Small intestine (tissue), 7 donors: ENCODE measurements at regions not wholly inside any gene's neighbourhood (a gene's known extent, or its start where the extent isn't known, plus 50 kb on each side); places are given as distances from the start of the nearest gene placed in this dataset.

Source experiments
- DNase-seq, 2 donors: peaks; one replicate each; pipeline versions ENCODE4 v3.0.0 to v3.0.0-alpha.2; 2013
- FAIRE-seq: peaks from 2 replicates; lab custom pipeline; 2012; peaks lifted over from hg19 to GRCh38; lab: Jason Lieb, UNC
- H3K27ac ChIP-seq, 3 donors: one replicate each; pipeline ENCODE4 v1.5.1; 2013; ENCODE audit warnings: low read length in 2 of 3, mild to moderate bottlenecking in 2 of 3, control low read depth in 1 of 3, inconsistent platforms in 1 of 3, low read depth in 1 of 3, moderate library complexity in 1 of 3
- H3K27me3 ChIP-seq, 3 donors: one replicate each; pipeline ENCODE4 v1.6.1; 2013; ENCODE audit warnings: low read length in 3 of 3, inconsistent platforms in 1 of 3; ENCODE audit not compliant: control insufficient read depth in 3 of 3, insufficient read depth in 3 of 3
- H3K36me3 ChIP-seq, 3 donors: one replicate each; pipeline ENCODE4 v1.6.1; 2013; ENCODE audit warnings: low read length in 3 of 3, inconsistent platforms in 1 of 3, low read depth in 1 of 3, mild to moderate bottlenecking in 1 of 3, moderate library complexity in 1 of 3; ENCODE audit not compliant: control insufficient read depth in 3 of 3, insufficient read depth in 2 of 3
- H3K4me1 ChIP-seq, 3 donors: one replicate each; pipeline ENCODE4 v1.6.1; 2013; ENCODE audit warnings: low read length in 2 of 3, inconsistent platforms in 1 of 3, low read depth in 1 of 3, mild to moderate bottlenecking in 1 of 3, moderate library complexity in 1 of 3; ENCODE audit not compliant: control insufficient read depth in 3 of 3, insufficient read depth in 2 of 3
- H3K4me3 ChIP-seq, 3 donors: one replicate each; pipeline ENCODE4 v1.5.1; 2013; ENCODE audit warnings: low read length in 3 of 3, control low read depth in 1 of 3, inconsistent platforms in 1 of 3, low read depth in 1 of 3, mild to moderate bottlenecking in 1 of 3, moderate library complexity in 1 of 3
- H3K9me3 ChIP-seq, 2 donors: one replicate each; pipeline ENCODE4 v1.6.1; 2013; ENCODE audit warnings: low read depth in 1 of 2, low read length in 1 of 2; ENCODE audit not compliant: control insufficient read depth in 2 of 2, insufficient read depth in 1 of 2
- WGBS, 3 donors: extraction: QIAGEN DNeasy Blood & Tissue Kit; methylation state at CpG; one replicate each; pipeline ENCODE4 v1.1.7; 2013; 5-methylcytosine and 5-hydroxymethylcytosine counted together
- donor health status: healthy with polysubstance abuse.
- donor health status: control.
- donor health status: control.
- donor health status: Bipolar disorder and iron deficiency.
- donor health status: healthy.

- Histone ChIP-seq H3K9me3 (no peaks in the 10 kb centered on the region), H3K36me3 (no peaks in the 10 kb centered on the region), H3K27me3 (no peaks in the 10 kb centered on the region), H3K27ac (no peak overlapping the region), H3K4me3 (no peak overlapping the region), H3K4me1 (no peaks in the 10 kb centered on the region)
- DNase-seq (no peak), FAIRE-seq (no peak)
- WGBS, 3 donors = 86 to 87% (median 86%) methylated on average over 6 of the region's 6 CpGs
Observed at GRCh38 chr22:20652582-20652981, 121.3 kb upstream of the SERPIND1 start.

- no peaks in the 10 kb centered on the region for H3K27me3 ChIP-seq
- H3K4me1 ChIP-seq = no peaks in the 10 kb centered on the region
- DNase-seq (no peak), FAIRE-seq (no peak)
- 88 to 92% (median 89%) methylated on average over 7 of the region's 7 CpGs for WGBS, 3 donors
- H3K9me3 ChIP-seq = no peaks in the 10 kb centered on the region
- no peak overlapping the region for H3K4me3 ChIP-seq
- H3K36me3 ChIP-seq = no peaks in the 10 kb centered on the region
- H3K27ac ChIP-seq = no peak overlapping the region
Observed at GRCh38 chr22:20653012-20653794, 120.7 kb upstream of the SERPIND1 start.

DNA sequence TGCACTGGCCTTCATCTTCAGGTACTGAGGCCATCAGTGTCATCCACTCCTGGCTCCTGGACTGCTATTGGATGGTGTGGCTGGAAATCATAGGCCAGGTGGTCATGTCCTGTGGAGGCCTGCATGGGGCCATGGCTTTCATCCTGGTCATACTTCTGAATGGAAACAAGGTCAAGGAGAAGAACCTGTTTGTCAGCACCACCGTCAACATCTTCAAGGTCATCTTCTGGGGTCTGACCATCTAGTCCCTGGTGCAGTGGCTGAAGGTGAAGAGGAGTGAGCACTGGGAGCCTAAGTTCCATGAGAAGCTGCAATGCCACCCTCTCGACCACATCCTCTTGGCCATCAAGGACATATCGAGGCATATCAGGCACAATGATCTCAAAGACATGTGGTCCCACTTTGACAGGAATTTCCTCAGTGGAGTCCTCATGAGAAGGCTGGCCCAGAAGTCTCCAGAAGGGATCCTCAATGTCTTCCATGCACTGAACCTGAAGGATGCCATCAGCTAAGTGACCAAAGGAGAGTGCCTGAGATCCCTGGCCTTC is 120.0 kb upstream of the SERPIND1 start:
- DNase-seq (no peak), FAIRE-seq (no peak)
- no peaks in the 10 kb centered on the region for H3K36me3 ChIP-seq
- H3K27ac ChIP-seq = no peak overlapping the region
- no peaks in the 10 kb centered on the region for H3K9me3 ChIP-seq
- no peaks in the 10 kb centered on the region for H3K27me3 ChIP-seq
- no peaks in the 10 kb centered on the region for H3K4me1 ChIP-seq
- no peak overlapping the region for H3K4me3 ChIP-seq
- WGBS, 3 donors = 83 to 92% (median 90%) methylated on average over 3 of the region's 3 CpGs

GRCh38 chr22:20654343-20655208 is 119.3 kb upstream of the SERPIND1 start:
- no peaks in the 10 kb centered on the region for H3K9me3 ChIP-seq
- H3K4me3 ChIP-seq = no peak overlapping the region
- no peaks in the 10 kb centered on the region for H3K36me3 ChIP-seq
- H3K4me1 ChIP-seq = no peaks in the 10 kb centered on the region
- FAIRE-seq (no peak), DNase-seq (no peak)
- no peaks in the 10 kb centered on the region for H3K27me3 ChIP-seq
- no peak overlapping the region for H3K27ac ChIP-seq
- WGBS, 3 donors = 72 to 85% (median 80%) methylated on average over 20 of the region's 20 CpGs

DNA sequence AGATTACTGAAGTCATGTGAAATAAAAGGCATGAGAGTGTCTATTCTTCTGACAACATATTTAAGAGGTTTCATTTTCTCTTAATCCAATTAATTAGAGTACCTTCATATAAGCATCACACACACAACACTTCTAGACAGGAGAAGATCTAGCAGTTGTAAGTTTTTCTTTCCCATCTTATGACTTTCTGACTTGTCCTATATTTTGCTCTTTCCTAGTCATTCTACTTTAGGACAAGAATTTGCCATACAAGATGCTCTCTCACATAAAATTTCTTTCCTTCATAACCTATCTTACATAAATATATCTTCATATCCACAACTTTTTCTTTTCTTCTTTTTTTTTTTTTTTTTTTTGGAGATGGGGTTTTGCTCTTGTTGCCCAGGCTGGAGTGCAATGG is 118.3 kb upstream of the SERPIND1 start:
- Histone ChIP-seq H3K4me1 (no peaks in the 10 kb centered on the region), H3K27ac (no peak overlapping the region), H3K4me3 (no peak overlapping the region), H3K9me3 (no peaks in the 10 kb centered on the region), H3K36me3 (no peaks in the 10 kb centered on the region), H3K27me3 (no peaks in the 10 kb centered on the region)
- DNase-seq (no peak), FAIRE-seq (no peak)

GRCh38 chr22:20656516-20656901 is 117.4 kb upstream of the SERPIND1 start:
- 91 to 96% (median 95%) methylated on average over 12 of the region's 12 CpGs for WGBS, 3 donors
- H3K4me3 ChIP-seq = no peak overlapping the region
- no peaks in the 10 kb centered on the region for H3K9me3 ChIP-seq
- FAIRE-seq = no peak
- no peaks in the 10 kb centered on the region for H3K36me3 ChIP-seq
- H3K27ac ChIP-seq = no peak overlapping the region
- H3K4me1 ChIP-seq = no peaks in the 10 kb centered on the region
- H3K27me3 ChIP-seq = no peaks in the 10 kb centered on the region
- DNase-seq = no peak

GRCh38 chr22:20656902-20657836 is 116.7 kb upstream of the SERPIND1 start:
- Histone ChIP-seq H3K27ac (no peak overlapping the region), H3K9me3 (no peaks in the 10 kb centered on the region), H3K27me3 (no peaks in the 10 kb centered on the region), H3K4me1 (no peaks in the 10 kb centered on the region), H3K36me3 (no peaks in the 10 kb centered on the region), H3K4me3 (no peak overlapping the region)
- FAIRE-seq = no peak
- DNase-seq = no peak
- WGBS, 3 donors = 80 to 87% (median 87%) methylated on average over 17 of the region's 17 CpGs
